Peyer's patch (tissue), 4 donors: ENCODE measurements at regions not wholly inside any gene's neighbourhood (a gene's known extent, or its start where the extent isn't known, plus 50 kb on each side); places are given as distances from the start of the nearest gene placed in this dataset.

Experiments used
- DNase-seq, 3 donors: peaks; one replicate each; pipeline ENCODE4 v3.0.0-alpha.2; 2017 to 2019
- H3K27ac ChIP-seq, 4 donors: fragments of 200-600 bp; sonication (generic); one replicate each; pipeline ENCODE4 v1.5.1; 2016 to 2019
- H3K27me3 ChIP-seq, 2 donors: fragments of 200-600 bp; sonication (generic); one replicate each; pipeline ENCODE4 v1.5.1; 2019
- H3K36me3 ChIP-seq, 3 donors: fragments of 200-600 bp; sonication (generic); one replicate each; pipeline ENCODE4 v1.5.1; 2016 to 2019
- H3K4me1 ChIP-seq, 4 donors: fragments of 200-600 bp; sonication (generic); one replicate each; pipeline ENCODE4 v1.5.1; 2016 to 2019
- H3K4me3 ChIP-seq, 4 donors: fragments of 200-600 bp; sonication (generic); 1 replicate in 3 of 4; 2 replicates in 1 of 4; pipeline ENCODE4 v1.5.1; 2016 to 2019; ENCODE audit warnings: mild to moderate bottlenecking in 1 of 4
- H3K9me3 ChIP-seq, 4 donors: fragments of 200-600 bp; sonication (generic); one replicate each; pipeline ENCODE4 v1.5.1; 2016 to 2019; ENCODE audit warnings: mild to moderate bottlenecking in 1 of 4
- POLR2A ChIP-seq, 2 donors: fragments of 450-650 bp; IDR thresholded peaks; one replicate each; pipeline ENCODE4 v1.5.1; 2017; ENCODE audit warnings: antibody characterized with exemption in 2 of 2, mild to moderate bottlenecking in 2 of 2, moderate library complexity in 2 of 2
- TF ChIP-seq, protein P1 (sequence below), 6 experiments: fragments of 450-650 bp in 4 of 6; fragments of 200-600 bp in 2 of 6; sonication (generic) in 1 of 6; IDR thresholded peaks; one replicate each; pipeline ENCODE4 v1.5.1; 2017 to 2019; ENCODE audit warnings: antibody characterized with exemption in 6 of 6, mild to moderate bottlenecking in 3 of 6, moderate library complexity in 1 of 6

DNA sequence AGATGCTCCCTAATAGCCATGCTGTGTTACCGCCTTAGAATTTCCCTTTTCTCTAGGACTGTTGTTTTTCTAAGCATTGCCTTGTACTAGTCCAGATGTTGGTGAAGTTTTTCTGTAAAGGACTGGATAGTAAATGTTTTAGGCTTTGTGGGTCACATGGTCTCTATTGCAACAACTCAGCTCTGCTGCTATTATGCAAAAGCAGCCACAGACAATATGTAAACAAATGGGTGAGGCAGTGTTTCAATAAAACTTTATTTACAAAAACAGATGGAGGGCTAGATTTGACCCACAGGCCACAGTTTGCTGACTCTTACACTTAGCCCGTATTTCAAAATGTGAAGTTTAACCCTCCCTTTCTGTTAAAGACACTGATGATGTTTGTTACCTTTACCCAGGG is 207.6 kb upstream of the MYLIP start:
- Histone ChIP-seq H3K27ac (no peak overlapping the region), H3K4me1 (no peaks in the 10 kb centered on the region), H3K36me3 (no peaks in the 10 kb centered on the region), H3K9me3 (no peaks in the 10 kb centered on the region), H3K4me3 (no peak overlapping the region), H3K27me3 (no peaks in the 10 kb centered on the region)
- TF ChIP-seq POLR2A (IDR thresholded peaks at IDR 0.05), result no peak
- TF ChIP-seq, protein P1, sequence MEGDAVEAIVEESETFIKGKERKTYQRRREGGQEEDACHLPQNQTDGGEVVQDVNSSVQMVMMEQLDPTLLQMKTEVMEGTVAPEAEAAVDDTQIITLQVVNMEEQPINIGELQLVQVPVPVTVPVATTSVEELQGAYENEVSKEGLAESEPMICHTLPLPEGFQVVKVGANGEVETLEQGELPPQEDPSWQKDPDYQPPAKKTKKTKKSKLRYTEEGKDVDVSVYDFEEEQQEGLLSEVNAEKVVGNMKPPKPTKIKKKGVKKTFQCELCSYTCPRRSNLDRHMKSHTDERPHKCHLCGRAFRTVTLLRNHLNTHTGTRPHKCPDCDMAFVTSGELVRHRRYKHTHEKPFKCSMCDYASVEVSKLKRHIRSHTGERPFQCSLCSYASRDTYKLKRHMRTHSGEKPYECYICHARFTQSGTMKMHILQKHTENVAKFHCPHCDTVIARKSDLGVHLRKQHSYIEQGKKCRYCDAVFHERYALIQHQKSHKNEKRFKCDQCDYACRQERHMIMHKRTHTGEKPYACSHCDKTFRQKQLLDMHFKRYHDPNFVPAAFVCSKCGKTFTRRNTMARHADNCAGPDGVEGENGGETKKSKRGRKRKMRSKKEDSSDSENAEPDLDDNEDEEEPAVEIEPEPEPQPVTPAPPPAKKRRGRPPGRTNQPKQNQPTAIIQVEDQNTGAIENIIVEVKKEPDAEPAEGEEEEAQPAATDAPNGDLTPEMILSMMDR (IDR thresholded peaks at IDR 0.05), result no peak
- DNase-seq, result no peak

DNA sequence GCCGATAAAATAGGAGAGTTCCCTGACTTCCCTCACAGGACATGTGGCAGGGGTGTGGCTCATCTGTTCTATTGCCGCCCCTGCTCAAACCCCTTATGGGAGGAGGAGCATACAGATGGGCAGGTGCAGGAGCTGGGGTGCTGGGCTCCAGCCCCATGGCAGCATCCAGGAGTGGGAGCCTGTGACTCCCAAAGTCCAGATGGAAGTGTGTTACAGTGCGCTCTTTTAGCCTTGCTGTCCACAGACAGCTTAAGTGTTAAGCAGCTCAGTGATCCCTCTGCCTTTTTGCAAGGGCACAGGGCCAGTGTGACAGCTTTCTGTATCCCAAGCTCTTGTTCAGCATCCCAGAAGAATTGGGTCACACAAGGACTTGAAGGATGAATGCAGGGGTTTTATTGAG is 212.3 kb upstream of the MYLIP start:
- H3K36me3 ChIP-seq, result no peaks in the 10 kb centered on the region
- no peak overlapping the region for H3K27ac ChIP-seq
- H3K9me3 ChIP-seq, result no peaks in the 10 kb centered on the region
- no peaks in the 10 kb centered on the region for H3K27me3 ChIP-seq
- DNase-seq, result no peak
- TF ChIP-seq, protein P1 (IDR thresholded peaks at IDR 0.05), result no peak
- TF ChIP-seq POLR2A (IDR thresholded peaks at IDR 0.05), result no peak
- no peaks in the 10 kb centered on the region for H3K4me1 ChIP-seq
- H3K4me3 ChIP-seq, result no peak overlapping the region

DNA sequence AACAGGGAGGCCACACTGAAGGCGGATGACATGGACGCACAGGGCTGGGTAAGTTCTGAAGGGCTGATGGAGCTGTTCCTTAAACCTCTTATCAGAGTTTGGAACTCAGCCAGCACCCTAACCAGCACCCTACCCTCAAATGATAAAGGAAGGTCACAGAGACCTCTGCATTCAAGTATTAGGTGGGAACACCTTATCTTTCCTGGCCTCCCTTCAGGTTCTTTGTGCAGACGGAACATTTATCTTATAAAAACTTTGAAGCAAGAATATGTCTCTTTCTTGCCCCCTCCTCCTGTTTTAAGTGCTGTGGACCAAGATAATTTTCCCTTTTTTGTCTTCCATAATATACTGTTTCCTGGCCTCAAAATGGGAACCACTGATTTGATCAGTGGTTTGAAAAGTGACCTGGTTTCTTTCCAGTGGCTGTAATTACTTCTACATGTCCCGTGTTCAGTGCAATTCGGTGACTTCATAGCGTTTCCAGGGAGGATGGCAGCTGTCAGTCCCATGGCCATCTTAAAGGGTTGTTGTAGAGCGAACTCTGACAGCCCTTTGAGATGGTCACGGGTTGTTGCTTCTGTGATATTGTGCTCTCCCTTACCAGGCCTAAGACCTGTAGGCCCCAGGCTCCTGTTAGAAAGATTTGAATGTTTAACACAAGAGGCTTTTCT is 213.2 kb upstream of the MYLIP start:
- no peaks in the 10 kb centered on the region for H3K4me1 ChIP-seq
- no peak for TF ChIP-seq POLR2A (IDR thresholded peaks at IDR 0.05)
- TF ChIP-seq, protein P1 (IDR thresholded peaks at IDR 0.05), result no peak
- DNase-seq, result no peak
- H3K4me3 ChIP-seq, result no peak overlapping the region
- no peaks in the 10 kb centered on the region for H3K36me3 ChIP-seq
- H3K27me3 ChIP-seq, result no peaks in the 10 kb centered on the region
- H3K9me3 ChIP-seq, result no peaks in the 10 kb centered on the region
- no peak overlapping the region for H3K27ac ChIP-seq

DNA sequence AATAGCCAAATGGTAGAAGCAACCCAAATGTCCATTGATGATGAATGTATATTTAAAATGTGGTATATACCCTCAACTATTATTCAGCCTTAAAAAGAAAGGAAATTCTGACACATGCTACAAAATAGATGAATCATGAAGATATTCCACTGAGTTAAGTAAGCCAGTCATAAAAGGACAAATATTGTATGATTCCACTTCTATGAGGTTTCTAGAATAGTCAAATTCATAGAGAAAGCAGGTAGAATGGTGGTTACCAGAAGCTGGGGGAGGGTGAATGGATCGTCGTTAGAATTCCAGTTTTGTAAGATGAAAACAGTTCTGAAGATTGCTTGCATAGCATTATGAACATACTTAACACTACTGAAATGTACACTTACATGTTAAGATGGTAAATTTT is 214.3 kb upstream of the MYLIP start:
- Histone ChIP-seq H3K4me1 (no peaks in the 10 kb centered on the region), H3K4me3 (no peak overlapping the region), H3K36me3 (no peaks in the 10 kb centered on the region), H3K27me3 (no peaks in the 10 kb centered on the region), H3K9me3 (no peaks in the 10 kb centered on the region), H3K27ac (no peak overlapping the region)
- no peak for TF ChIP-seq POLR2A (IDR thresholded peaks at IDR 0.05)
- TF ChIP-seq, protein P1 (IDR thresholded peaks at IDR 0.05), result no peak
- DNase-seq, result no peak

DNA sequence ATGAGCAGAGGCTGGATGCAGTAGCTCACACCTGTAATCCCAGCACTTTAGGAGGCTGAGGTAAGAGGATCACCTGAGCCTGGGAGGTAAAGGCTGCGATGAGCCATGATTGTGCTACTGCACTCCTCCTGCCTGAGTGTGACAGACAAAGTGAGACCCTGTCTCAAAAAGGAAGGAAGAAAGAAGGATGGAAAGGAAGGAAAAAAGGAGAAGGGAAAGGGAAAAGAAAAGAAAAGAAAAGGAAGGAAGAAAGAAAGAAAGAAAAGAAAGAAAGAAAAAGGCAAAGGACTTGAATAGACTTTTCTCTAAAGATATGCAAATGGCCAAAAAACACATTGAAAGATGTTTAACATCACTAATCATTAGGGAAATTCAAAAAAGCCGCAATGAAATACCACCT is 215.3 kb upstream of the MYLIP start:
- H3K27me3 ChIP-seq, result no peaks in the 10 kb centered on the region
- H3K9me3 ChIP-seq, result no peaks in the 10 kb centered on the region
- H3K27ac ChIP-seq, result no peak overlapping the region
- H3K4me3 ChIP-seq, result no peak overlapping the region
- H3K4me1 ChIP-seq, result no peaks in the 10 kb centered on the region
- H3K36me3 ChIP-seq, result no peaks in the 10 kb centered on the region
- no peak for DNase-seq
- TF ChIP-seq, protein P1 (IDR thresholded peaks at IDR 0.05), result no peak
- no peak for TF ChIP-seq POLR2A (IDR thresholded peaks at IDR 0.05)
